AG08395 (cell line): ENCODE measurements at regions not wholly inside any gene's neighbourhood (a gene's known extent, or its start where the extent isn't known, plus 50 kb on each side); places are given as distances from the start of the nearest gene placed in this dataset.
"Not testable (repeated sequence)": the region's sequence is repeated elsewhere in the genome, so short reads cannot be mapped to it uniquely, and the experiment has no call there.

Experiments used
- DNase-seq: peaks from one replicate; pipeline ENCODE4 v3.0.0; 2012; ENCODE audit warnings: mixed read lengths, low spot score

DNA sequence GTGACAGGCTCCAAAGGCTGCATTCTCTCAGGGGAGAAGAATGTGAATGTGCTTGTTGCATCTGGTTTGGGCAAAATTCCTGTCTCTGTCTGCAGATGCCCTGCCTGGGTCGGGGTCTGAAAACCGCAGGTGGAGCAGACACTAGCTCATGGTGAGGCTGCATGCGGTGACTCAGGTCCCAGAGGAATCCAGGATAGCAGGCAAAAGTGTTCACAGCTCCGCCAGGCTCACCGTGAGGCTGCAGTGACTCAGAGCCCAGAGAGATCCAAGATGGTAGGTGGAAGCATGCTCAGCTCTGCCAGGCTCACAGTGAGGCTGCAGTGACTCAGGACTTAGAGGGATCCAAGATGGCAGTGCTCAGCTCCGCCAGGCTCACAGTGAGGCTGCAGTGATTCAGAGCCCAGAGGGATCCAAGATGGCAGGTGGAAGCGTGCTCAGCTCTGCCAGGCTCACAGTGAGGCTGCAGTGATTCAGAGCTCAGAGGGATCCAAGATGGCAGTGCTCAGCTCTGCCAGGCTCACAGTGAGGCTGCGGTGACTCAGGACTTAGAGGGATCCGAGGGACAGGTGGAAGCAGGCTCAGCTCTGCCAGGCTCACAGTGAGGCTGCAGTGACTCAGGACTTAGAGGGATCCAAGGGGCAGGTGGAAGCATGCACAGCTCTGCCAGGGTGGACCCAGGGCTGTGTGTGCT lies 200.5 kb downstream of the ACKR3 start:
- peak; percentile 95 for DNase-seq

DNA sequence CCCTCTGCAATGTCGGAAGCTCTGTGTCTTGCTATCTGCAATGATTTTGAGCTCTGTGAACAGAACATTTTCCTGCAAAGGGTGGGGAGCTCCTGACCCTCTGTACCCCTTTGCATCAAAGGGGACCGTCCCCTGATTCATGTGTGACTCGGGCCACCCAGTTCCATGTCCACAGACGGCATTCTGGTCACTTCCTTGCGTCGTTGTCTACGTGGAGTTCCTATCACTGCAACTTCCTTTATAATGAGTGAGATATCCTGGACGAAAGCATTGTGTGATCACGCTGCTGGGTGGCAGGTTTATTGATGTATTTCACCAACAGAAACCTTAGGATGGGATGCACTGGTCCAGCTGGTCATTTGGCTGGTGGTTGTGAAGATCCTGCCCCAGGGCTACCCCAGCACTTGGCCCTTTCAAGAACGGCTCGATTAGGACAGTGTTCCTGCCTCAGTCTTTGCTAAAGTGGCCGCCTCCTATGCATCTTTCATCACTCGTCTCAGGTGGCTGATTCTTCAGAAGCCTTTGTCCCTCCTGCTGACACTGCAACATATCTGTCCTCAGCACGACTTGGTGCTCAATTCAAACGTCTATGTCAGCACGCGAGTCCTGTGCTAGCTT lies 202.7 kb downstream of the ACKR3 start:
- DNase-seq: no peak

DNA sequence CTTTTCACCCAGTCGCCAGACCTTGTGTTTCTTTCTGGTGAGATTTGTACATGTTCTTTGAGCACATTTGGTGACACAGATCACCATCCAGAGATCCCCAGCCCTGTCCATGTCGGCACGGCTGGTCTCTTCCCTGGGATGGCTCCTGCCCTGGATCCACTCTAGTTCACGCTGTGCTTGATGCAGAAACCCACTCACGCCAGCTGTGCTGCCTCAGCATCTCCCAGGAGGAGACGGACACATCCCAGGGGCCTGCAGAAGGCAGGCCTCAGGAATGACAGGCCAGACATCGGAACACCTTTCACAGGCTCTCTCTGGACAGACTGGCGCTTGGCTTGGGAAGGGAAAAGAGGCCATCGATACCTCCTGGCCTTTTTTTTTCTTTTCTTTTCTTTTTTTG lies 203.6 kb downstream of the ACKR3 start:
- no peak for DNase-seq

DNA sequence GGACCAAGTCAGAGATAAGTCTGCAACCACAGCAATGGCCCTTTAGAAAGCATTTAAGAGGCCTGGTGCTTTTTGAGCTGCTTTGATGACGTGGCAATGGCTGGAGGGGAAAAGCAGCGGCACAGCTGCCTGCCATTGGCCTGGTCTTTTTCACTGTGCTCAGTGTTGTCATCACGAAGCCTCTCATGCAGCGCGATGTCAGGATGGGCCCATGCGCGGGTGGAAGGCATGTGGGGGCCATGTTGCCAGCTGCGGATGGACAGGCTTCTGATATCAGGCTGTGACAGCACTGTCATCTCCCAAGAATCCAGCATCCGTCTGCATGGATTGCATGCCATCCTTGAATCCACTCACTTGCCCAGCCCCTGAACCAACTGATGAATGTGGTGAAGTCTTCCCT lies 204.5 kb downstream of the ACKR3 start:
- DNase-seq: no peak

GRCh38 chr2:236775511-236775910 lies 205.9 kb downstream of the ACKR3 start:
- DNase-seq: no peak

DNA sequence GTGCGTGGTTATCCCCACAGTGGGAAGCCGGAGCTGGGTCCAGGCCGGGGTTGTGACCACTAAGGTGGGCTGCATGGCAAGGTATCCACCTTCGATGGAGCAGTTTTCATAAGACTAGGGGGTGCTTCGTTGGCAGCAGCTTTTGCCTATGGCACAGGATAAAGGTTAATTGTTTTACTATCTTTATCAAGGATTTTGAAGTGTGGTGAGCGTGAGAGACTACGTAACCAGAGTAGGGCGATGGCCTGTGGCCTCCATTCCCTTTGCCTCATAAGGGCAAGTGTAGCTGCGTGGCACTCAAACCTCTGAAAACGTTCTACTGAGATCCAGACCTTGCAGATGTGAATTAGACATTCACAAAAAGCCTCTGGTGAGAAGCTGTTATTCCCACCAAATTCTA lies 206.6 kb downstream of the ACKR3 start:
- no peak for DNase-seq

DNA sequence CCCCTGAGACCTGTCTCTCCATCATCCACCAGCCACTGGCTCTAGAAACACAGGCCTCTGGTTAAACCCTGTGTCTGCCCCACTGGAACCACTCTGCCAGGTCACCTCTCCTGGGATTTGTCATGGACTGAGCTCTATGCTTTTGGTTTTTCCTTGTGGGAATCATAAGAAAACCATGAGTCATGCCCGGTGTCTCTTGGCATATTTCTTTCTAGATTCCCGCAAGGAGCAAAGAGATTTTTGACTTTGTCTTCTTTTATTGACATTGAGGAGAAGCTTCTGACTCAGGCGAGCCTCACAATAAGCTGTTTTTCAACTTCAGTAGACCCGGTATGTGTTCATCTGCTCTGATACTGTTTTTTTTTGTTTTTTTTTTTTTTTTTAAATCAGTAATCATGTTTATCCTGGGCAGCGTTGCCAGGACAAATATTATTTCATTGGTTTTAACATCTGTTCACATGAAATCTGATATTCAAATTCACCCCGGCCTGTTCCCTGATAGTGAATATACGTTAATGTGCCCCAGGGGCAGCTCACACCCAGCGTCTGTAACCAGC lies 207.1 kb downstream of the ACKR3 start:
- peak; percentile 73 for DNase-seq

GRCh38 chr2:236777408-236777807 lies 207.8 kb downstream of the ACKR3 start:
- DNase-seq: no peak

DNA sequence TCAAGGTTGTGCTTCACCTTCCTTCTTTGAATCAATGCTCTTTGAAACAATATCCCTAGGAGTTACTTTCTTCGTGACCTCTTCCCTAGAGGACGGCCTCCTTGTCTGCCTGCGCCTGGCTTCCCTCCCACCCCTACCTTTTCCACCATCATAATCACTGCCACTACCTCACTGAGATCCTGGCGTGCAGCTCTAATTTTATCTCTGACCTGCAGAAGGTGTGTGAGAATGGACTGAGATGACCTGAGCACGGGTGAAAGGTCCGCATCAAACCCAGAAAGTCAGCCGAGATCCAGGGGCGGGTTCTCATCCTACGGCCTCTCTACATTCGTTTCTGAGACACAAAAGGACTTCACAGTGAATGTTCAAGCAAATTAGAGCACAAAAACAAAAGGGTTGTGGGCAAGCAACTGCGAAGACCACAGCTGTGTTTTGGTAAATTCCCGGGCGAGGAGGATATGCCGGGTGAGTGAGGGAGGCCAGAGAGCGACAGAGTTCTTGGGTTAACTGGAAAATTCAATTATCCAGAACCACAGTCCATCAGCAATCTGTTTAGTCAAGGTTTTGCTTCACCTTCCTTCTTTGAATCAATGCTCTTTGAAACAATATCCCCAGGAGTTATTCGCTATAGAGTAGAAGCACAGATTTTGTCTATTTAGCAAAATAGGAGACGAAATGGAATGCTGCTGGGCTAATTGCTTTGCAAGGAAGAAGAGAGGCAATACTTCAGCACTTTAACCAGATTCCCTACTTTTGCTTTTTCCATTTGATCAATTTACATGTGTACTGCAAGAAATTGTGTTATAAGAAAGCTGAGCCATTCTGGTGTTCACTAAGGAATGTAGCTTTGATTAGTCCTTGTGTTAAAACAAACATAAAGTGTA lies 212.6 kb downstream of the ACKR3 start:
- DNase-seq: no peak

- DNase-seq: no peak
Measured at GRCh38 chr2:236782938-236783337, 213.3 kb downstream of the ACKR3 start.

- DNase-seq: no peak
Measured at GRCh38 chr2:236783417-236784020, 213.9 kb downstream of the ACKR3 start.

GRCh38 chr2:236785611-236786057 lies 216.0 kb downstream of the ACKR3 start:
- DNase-seq: no peak

- no peak for DNase-seq
Measured at GRCh38 chr2:236786751-236787150, 217.1 kb downstream of the ACKR3 start.

DNA sequence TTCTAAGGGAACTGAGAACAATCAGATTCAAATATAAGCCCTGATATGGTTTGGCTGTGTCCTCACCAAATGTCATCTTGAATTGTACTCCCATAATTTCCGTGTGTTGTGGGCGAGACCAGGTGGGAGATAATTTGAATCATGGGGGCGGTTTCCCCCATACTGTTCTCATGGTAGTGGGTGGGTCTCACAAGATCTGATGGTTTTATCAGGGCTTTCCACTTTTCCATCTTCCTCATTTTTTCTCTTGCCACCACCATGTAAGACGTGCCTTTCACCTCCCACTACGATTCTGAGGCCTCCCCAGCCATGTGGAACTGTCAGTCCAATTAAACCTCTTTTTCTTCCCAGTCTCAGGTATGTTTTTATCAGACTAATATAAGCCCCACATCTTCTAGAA lies 217.8 kb downstream of the ACKR3 start:
- not testable (repeated sequence) for DNase-seq

DNA sequence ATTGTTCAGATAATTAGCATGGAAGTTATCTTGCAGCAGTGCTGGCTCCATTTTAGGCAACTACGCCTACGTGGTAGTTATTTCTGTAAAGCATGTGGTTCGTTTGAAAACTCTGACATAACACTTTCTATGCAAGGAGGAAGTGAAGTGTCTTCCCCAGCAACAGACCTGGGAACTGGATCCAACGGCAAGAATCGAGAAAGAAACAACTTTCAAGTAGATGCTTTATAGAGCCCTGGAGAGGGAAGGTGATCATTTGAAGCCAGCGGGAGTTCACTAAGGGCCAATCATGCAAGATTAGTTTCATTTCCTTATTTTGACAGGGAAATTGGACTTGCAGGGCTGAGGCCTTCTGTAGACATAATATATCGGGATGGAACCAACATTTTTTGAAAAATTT lies 218.3 kb downstream of the ACKR3 start:
- DNase-seq: no peak

GRCh38 chr2:236790963-236791362 lies 221.3 kb downstream of the ACKR3 start:
- DNase-seq: peak; percentile 43

DNA sequence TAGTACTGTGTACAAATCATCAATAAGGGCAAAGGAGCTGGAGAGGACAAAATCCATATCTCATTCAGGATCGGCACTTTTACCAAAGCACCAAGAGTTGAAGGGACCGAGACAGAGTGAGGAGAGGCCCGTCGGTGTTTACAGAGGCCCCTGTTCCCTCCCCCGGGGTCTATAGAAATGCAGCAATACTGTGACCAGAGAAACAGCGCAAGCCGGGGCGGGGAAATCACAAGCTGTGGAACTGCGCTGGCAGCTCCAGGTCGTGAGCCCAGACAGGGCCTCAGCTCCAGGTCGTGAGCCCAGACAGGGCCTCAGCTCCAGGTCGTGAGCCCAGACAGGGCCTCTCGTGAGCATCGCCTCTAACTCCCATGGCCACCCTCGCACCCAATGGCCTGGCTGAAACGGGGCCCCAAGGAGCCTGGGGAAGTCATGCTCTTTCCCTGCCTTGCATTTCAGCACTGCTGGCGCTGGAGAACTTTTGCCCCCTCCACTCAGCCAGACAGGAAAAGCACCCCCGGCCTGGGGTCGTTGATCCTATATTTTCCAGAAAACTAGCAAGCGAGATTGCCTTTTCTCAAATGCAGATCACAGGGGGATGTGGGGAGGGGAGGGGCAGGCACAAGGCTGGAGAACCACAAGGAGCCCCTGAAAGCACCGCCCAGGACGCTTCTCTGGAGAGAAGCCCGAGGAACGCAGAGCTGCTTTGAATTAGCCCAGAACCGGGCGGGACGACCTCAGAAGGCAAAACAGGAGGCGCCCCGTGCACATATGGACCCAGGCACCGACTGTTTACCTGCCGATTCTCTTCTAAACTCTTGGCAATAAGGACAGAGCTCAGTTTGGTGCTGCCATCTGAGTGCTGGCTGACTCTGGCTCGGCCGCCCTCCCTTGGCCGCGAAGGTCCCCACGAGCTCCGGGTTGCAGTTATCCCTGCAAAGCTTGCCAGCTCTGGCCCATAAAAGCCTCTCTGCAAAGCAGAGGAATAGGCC lies 223.7 kb downstream of the ACKR3 start:
- no peak for DNase-seq

DNA sequence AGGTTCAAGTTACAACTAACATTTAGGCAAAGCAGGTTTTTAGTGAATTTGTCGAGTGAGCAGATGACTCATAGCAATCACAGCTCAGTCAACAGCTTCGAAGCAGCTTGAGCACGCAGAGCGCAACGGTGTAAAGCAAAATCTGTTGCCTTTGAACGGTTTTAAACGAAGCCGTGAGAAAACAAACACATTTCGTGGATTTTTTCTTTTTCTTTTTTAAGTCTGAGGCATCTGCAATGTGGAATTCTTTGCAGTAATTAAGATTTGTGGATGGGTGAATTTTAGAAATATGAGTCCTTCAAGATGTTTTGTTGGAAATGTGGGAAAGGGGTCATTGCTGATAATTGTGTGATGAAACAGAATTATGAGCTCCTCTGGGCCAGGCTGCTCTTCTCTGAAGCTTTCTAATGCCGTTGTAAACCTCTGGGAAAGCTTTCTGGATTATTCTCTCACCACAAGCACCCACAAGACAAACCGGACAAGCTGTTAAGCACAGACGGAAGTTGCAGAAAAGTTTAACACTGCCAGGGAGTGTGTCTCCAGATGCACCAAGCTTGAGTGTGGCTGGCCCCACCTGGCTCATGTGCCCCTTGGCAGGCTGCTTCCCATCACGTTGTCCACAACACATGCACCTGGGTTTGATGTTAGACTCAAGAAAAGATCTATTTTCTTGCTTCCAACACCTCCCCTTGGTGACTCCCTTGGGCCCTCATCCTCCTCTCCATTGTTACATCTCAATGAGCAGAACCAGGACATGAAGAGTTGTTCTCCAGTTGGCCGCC lies 224.7 kb downstream of the ACKR3 start:
- DNase-seq: peak; percentile 61

DNA sequence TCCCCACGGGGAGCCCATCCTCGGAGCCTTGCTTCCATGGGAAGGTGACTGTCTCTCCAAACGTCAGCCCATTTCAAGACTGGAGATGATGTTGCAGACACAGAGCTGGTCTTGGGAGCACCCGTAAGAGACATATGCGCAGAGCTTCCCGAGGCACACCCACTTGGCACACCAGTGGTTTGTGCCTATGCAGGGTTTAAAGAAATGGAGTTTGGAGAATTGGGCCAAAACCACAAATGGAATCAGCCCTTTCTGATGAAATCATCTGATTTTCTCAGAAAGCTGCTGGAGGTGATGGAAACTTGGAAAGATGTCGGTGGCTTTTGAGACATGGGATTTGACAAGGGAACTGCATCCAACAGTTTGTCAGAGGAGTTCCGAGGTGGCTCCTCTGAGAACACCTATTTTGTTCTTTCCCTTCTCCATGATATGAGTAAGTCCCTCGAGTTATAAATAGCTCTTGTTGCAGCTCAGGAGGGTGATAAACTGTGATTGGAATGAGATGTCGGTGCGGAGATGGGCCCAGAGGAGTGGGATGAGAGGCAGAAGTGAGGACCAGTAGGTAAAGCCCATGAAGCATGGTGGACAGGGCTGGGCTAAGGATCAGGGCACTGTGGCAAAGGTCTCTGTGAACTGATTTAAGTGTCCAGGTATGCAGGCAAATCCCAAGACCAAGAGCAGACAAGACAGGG lies 225.7 kb downstream of the ACKR3 start:
- no peak for DNase-seq

- DNase-seq: no peak
Measured at GRCh38 chr2:236795861-236796219, 226.2 kb downstream of the ACKR3 start.
